T-cell (primary cell): ENCODE measurements at regions not wholly inside any gene's neighbourhood (a gene's known extent, or its start where the extent isn't known, plus 50 kb on each side); places are given as distances from the start of the nearest gene placed in this dataset.

Source experiments
- ATAC-seq, 4 experiments: fragments of 200-7000 bp in 3 of 4; fragments of 150-1000 bp in 1 of 4; cut with Tn5 transposase; replicated peaks in 1 of 4; 1 replicate in 3 of 4; 2 replicates in 1 of 4; pipeline ENCODE4 v1.10.0; 2021; ENCODE audit warnings: moderate library complexity in 3 of 4, mild to moderate bottlenecking in 2 of 4, moderate number of reproducible peaks in 1 of 4
- CTCF ChIA-PET, 2 donors: fragments of 300-600 bp; sonication (Branson Sonifier 250); formaldehyde crosslinking; loops; one replicate each; lab custom pipeline; 2022; ENCODE audit warnings: antibody characterized with exemption in 2 of 2; lab: Charles Lee
- POLR2A ChIA-PET, 2 donors: fragments of 300-600 bp; sonication (Branson Sonifier 250); formaldehyde crosslinking; loops; one replicate each; lab custom pipeline; 2022; ENCODE audit warnings: antibody characterized with exemption in 2 of 2; lab: Charles Lee
- DNase-seq, 35 experiments: peaks; one replicate each; pipeline versions ENCODE4 v3.0.0 to v3.0.0-alpha.2; 2013 to 2023
- H3K27ac ChIP-seq: one replicate; pipeline ENCODE4 v1.5.1; 2013; ENCODE audit warnings: low read length
- H3K27me3 ChIP-seq, 2 experiments: replicated peaks in 1 of 2; 1 replicate in 1 of 2; 2 replicates in 1 of 2; pipeline versions ENCODE4 v1.6.1 to v1.7.0; 2013; ENCODE audit warnings: low read length in 1 of 2, mixed read lengths in 1 of 2; ENCODE audit not compliant: control insufficient read depth in 2 of 2, insufficient read depth in 2 of 2; ENCODE audit errors: extremely low read depth in 1 of 2
- H3K36me3 ChIP-seq, 2 donors: 1 replicate in 1 of 2; 2 replicates in 1 of 2; pipeline versions ENCODE4 v1.6.1 to v1.7.0; 2013; ENCODE audit warnings: low read length in 1 of 2; ENCODE audit not compliant: control insufficient read depth in 2 of 2, insufficient read depth in 1 of 2; ENCODE audit errors: extremely low read depth in 1 of 2
- H3K4me1 ChIP-seq, 2 experiments: 1 replicate in 1 of 2; 2 replicates in 1 of 2; pipeline versions ENCODE4 v1.6.1 to v1.7.0; 2013; ENCODE audit warnings: low read length in 2 of 2, mixed read lengths in 1 of 2; ENCODE audit not compliant: insufficient read depth in 2 of 2, control insufficient read depth in 1 of 2; ENCODE audit errors: extremely low read depth in 1 of 2
- H3K4me3 ChIP-seq, 2 donors: 1 replicate in 1 of 2; 2 replicates in 1 of 2; pipeline versions ENCODE4 v1.5.1 to v1.7.0; 2013; ENCODE audit warnings: mild to moderate bottlenecking in 2 of 2, low read length in 1 of 2, moderate library complexity in 1 of 2; ENCODE audit not compliant: control insufficient read depth in 1 of 2; ENCODE audit errors: extremely low read depth in 1 of 2
- H3K9me3 ChIP-seq: 2 replicates; pipeline ENCODE4 v1.7.0; 2013
- H3K27ac Mint-ChIP-seq, 2 donors: one replicate each; pipeline ENCODE4 v1.8.0; 2020 to 2021; ENCODE audit warnings: mild to moderate bottlenecking in 2 of 2, mixed read lengths in 2 of 2
- H3K27me3 Mint-ChIP-seq, 2 donors: one replicate each; pipeline ENCODE4 v1.8.0; 2021 to 2022; ENCODE audit warnings: mixed read lengths in 2 of 2
- H3K36me3 Mint-ChIP-seq: one replicate; pipeline ENCODE4 v1.8.0; 2021; ENCODE audit warnings: mixed read lengths
- H3K4me1 Mint-ChIP-seq, 3 donors: one replicate each; pipeline ENCODE4 v1.8.0; 2020 to 2022; ENCODE audit warnings: mixed read lengths in 3 of 3, mild to moderate bottlenecking in 1 of 3
- H3K4me3 Mint-ChIP-seq, 3 donors: one replicate each; pipeline ENCODE4 v1.8.0; 2020 to 2022; ENCODE audit warnings: mild to moderate bottlenecking in 3 of 3, mixed read lengths in 3 of 3, moderate library complexity in 3 of 3
- H3K9me3 Mint-ChIP-seq, 3 donors: one replicate each; pipeline ENCODE4 v1.8.0; 2020 to 2022; ENCODE audit warnings: mixed read lengths in 3 of 3
- WGBS: methylation state at CpG from one replicate; pipeline ENCODE4 v1.1.5; 2013; ENCODE audit warnings: missing lambda C conversion rate; ENCODE audit not compliant: insufficient coverage; 5-methylcytosine and 5-hydroxymethylcytosine counted together

- Mint-ChIP-seq H3K27ac (no peak overlapping the region), H3K9me3 (peaks cover 7 to 19% (median 10%) of the 10 kb centered on the region in 3 donors), H3K4me3 (no peak overlapping the region), H3K4me1 (no peaks in the 10 kb centered on the region), H3K27me3 (no peaks in the 10 kb centered on the region), H3K36me3 (no peaks in the 10 kb centered on the region)
- Histone ChIP-seq H3K36me3 (no peaks in the 10 kb centered on the region), H3K4me3 (no peak overlapping the region), H3K9me3 (no peaks in the 10 kb centered on the region), H3K27me3 (no peaks in the 10 kb centered on the region), H3K27ac (no peak overlapping the region), H3K4me1 (no peaks in the 10 kb centered on the region)
- ChIA-PET POLR2A (no interaction called here), CTCF (no interaction called here)
- WGBS = 100% methylated on average over 1 of the region's 5 CpGs
- no peak for DNase-seq
- ATAC-seq = no peak
Observed at GRCh38 chr5:4570047-4570995, 569.8 kb upstream of the ADAMTS16 start.

GRCh38 chr5:4571248-4571948 is 568.7 kb upstream of the ADAMTS16 start:
- H3K27me3 Mint-ChIP-seq = no peaks in the 10 kb centered on the region
- no peaks in the 10 kb centered on the region for H3K4me1 ChIP-seq
- no peak overlapping the region for H3K4me3 Mint-ChIP-seq
- no peaks in the 10 kb centered on the region for H3K36me3 ChIP-seq
- 69% methylated on average over 2 of the region's 7 CpGs for WGBS
- H3K4me1 Mint-ChIP-seq = no peaks in the 10 kb centered on the region
- ChIA-PET POLR2A (no interaction called here), CTCF (no interaction called here)
- no peaks in the 10 kb centered on the region for H3K9me3 ChIP-seq
- no peak overlapping the region for H3K4me3 ChIP-seq
- no peaks in the 10 kb centered on the region for H3K27me3 ChIP-seq
- ATAC-seq = no peak
- H3K9me3 Mint-ChIP-seq = peaks cover 7 to 22% (median 10%) of the 10 kb centered on the region in 3 donors
- no peak overlapping the region for H3K27ac Mint-ChIP-seq
- no peaks in the 10 kb centered on the region for H3K36me3 Mint-ChIP-seq
- no peak overlapping the region for H3K27ac ChIP-seq
- no peak for DNase-seq

GRCh38 chr5:4572311-4573100 is 567.6 kb upstream of the ADAMTS16 start:
- Histone ChIP-seq H3K27me3 (no peaks in the 10 kb centered on the region), H3K4me1 (no peaks in the 10 kb centered on the region), H3K36me3 (no peaks in the 10 kb centered on the region), H3K9me3 (no peaks in the 10 kb centered on the region), H3K27ac (no peak overlapping the region), H3K4me3 (no peak overlapping the region)
- H3K4me1 Mint-ChIP-seq = no peaks in the 10 kb centered on the region
- no peak overlapping the region for H3K27ac Mint-ChIP-seq
- H3K27me3 Mint-ChIP-seq = no peaks in the 10 kb centered on the region
- H3K4me3 Mint-ChIP-seq = no peak overlapping the region
- no peak for ATAC-seq
- CTCF ChIA-PET = no interaction called here
- peaks cover 7 to 21% (median 16%) of the 10 kb centered on the region in 3 donors for H3K9me3 Mint-ChIP-seq
- POLR2A ChIA-PET = no interaction called here
- no CpG with 5 or more reads among the region's 6 CpGs for WGBS
- no peaks in the 10 kb centered on the region for H3K36me3 Mint-ChIP-seq
- no peak for DNase-seq

GRCh38 chr5:4575608-4576007 is 564.5 kb upstream of the ADAMTS16 start:
- Mint-ChIP-seq H3K27me3 (no peaks in the 10 kb centered on the region), H3K27ac (no peak overlapping the region), H3K4me1 (no peaks in the 10 kb centered on the region), H3K36me3 (no peaks in the 10 kb centered on the region), H3K4me3 (no peak overlapping the region), H3K9me3 (peaks cover 15 to 22% (median 21%) of the 10 kb centered on the region in 3 donors)
- POLR2A ChIA-PET = no interaction called here
- 60% methylated on average over 1 of the region's 4 CpGs for WGBS
- ATAC-seq = no peak
- no peak for DNase-seq
- H3K4me3 ChIP-seq = no peak overlapping the region
- H3K9me3 ChIP-seq = no peaks in the 10 kb centered on the region
- no peak overlapping the region for H3K27ac ChIP-seq
- CTCF ChIA-PET = no interaction called here
- no peaks in the 10 kb centered on the region for H3K36me3 ChIP-seq
- no peaks in the 10 kb centered on the region for H3K4me1 ChIP-seq
- H3K27me3 ChIP-seq = no peaks in the 10 kb centered on the region

- no CpG with 5 or more reads among the region's 4 CpGs for WGBS
- no peak for DNase-seq
- H3K9me3 ChIP-seq = no peaks in the 10 kb centered on the region
- POLR2A ChIA-PET = no interaction called here
- Mint-ChIP-seq H3K27ac (no peak overlapping the region), H3K4me1 (no peaks in the 10 kb centered on the region), H3K36me3 (no peaks in the 10 kb centered on the region), H3K4me3 (no peak overlapping the region), H3K27me3 (no peaks in the 10 kb centered on the region), H3K9me3 (peaks cover 15 to 23% (median 20%) of the 10 kb centered on the region in 3 donors)
- no peaks in the 10 kb centered on the region for H3K36me3 ChIP-seq
- ATAC-seq = no peak
- CTCF ChIA-PET = no interaction called here
- H3K27me3 ChIP-seq = no peaks in the 10 kb centered on the region
- H3K4me1 ChIP-seq = no peaks in the 10 kb centered on the region
- H3K27ac ChIP-seq = no peak overlapping the region
- H3K4me3 ChIP-seq = no peak overlapping the region
Observed at GRCh38 chr5:4576161-4576748, 563.9 kb upstream of the ADAMTS16 start.

- CTCF ChIA-PET = no interaction called here
- no peak for DNase-seq
- no peaks in the 10 kb centered on the region for H3K27me3 Mint-ChIP-seq
- peaks cover 15 to 23% (median 18%) of the 10 kb centered on the region in 3 donors for H3K9me3 Mint-ChIP-seq
- Histone ChIP-seq H3K4me1 (no peaks in the 10 kb centered on the region), H3K27me3 (no peaks in the 10 kb centered on the region), H3K9me3 (no peaks in the 10 kb centered on the region), H3K27ac (no peak overlapping the region), H3K36me3 (no peaks in the 10 kb centered on the region), H3K4me3 (no peak overlapping the region)
- POLR2A ChIA-PET = no interaction called here
- 87% methylated on average over 11 of the region's 14 CpGs for WGBS
- H3K4me3 Mint-ChIP-seq = no peak overlapping the region
- no peak overlapping the region for H3K27ac Mint-ChIP-seq
- H3K36me3 Mint-ChIP-seq = no peaks in the 10 kb centered on the region
- H3K4me1 Mint-ChIP-seq = no peaks in the 10 kb centered on the region
- ATAC-seq = no peak
Observed at GRCh38 chr5:4576908-4577307, 563.2 kb upstream of the ADAMTS16 start.
